Inferior parietal cortex (tissue), 1 donor: ENCODE measurements at regions not wholly inside any gene's neighbourhood (a gene's known extent, or its start where the extent isn't known, plus 50 kb on each side); places are given as distances from the start of the nearest gene placed in this dataset.

Experiments used
- DNase-seq: peaks from one replicate; pipeline ENCODE4 v3.0.0-alpha.2; 2016; ENCODE audit errors: extremely low spot score

DNA sequence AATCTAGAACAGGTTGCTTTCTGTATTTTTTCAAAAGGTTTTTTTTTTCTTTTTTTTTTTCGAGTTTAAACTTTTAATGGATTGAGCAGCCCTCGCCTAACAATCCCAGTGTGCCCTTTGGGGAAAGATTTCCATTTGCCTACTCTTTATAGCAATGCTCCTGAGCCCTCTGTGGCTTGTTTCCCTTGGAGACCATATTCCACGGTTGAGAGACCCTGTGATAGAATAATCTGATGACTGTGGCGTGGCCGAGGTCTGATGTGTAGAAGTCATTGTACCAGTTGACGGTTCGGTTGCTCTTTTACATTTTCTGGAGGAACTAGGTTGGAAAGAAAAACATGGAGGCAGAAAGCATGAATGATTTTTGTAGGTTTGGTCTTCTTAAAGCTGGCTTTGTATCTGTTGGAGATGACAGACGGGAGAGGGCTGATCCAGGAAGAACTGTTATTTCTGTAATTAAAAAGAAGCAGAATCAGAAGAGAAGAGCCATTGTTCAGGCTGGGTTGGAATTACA lies 305.7 kb upstream of the NRIP1 start:
- no peak for DNase-seq

DNA sequence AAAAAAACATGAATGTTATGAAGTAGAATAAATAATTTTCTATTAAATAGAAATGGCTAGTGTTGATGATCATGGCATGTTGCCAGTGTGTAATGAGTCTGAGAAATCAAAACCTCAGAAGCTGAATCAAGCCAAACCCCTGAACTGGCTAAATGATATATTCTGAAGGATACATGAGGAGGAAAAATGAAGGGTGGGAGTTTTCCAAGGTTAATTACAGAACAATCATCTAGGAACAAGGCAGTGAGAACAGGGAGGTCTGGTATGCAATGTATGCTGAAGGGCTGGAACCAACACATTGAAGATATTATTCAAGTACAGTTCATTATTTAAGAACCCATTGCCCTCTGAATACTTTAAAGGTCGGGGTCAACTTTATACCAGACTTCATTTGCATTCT lies 309.1 kb upstream of the NRIP1 start:
- DNase-seq = no peak

DNA sequence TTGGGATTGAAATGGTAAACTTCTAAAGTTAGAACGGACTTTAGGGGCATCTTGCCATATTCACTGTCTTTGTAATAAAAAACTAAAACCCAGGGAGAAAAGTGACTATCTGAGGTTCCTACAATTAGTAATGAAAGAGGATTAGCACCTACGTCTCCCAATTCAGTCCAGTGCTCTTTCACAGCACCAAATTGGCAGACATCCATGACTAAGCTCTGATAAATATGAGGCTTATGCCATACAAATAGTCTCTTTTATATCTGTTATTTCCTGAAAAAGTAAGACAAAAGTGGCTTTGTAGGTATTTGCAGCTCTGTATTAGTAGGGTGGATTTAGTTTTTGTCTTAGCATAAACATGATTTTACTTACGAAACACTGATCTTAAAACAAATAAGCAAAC lies 315.0 kb upstream of the NRIP1 start:
- DNase-seq = no peak

DNA sequence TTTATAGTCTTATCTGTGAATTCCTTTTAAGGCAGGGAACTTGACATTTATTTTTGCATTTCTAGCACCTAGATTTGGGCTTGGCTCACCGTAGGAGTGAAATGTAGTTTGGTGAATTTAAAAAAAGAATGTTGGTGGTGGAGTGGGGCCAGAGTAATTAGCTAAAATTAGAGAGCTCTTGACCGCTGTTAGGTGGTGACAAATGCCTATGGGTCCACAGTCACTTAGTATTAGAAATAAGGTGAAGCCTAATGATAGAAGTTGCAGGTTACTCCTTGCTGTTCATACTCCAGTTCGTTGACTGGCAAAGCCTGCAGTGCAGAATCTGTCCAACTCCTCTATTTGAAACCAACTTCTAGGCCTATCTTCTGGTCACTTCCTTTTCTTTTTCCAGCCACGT lies 318.8 kb upstream of the NRIP1 start:
- no peak for DNase-seq

DNA sequence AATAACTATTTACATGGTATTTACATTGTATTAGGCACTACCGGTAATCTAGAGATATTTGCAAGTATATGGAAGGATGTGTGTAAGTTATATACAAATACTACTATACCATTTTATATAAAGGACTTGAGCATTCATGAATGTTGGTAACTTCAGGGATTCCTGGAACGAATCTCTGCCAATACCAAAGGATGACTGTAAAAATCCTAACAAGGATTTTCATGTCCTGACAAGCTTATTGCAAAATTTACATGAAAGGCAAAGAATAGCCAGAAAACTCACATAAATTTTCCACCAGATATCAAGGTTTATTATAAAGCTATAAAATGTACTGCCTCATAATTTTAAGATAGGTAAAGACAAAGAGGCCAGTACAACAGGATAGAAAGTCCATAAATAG lies 325.2 kb upstream of the NRIP1 start:
- DNase-seq = no peak

DNA sequence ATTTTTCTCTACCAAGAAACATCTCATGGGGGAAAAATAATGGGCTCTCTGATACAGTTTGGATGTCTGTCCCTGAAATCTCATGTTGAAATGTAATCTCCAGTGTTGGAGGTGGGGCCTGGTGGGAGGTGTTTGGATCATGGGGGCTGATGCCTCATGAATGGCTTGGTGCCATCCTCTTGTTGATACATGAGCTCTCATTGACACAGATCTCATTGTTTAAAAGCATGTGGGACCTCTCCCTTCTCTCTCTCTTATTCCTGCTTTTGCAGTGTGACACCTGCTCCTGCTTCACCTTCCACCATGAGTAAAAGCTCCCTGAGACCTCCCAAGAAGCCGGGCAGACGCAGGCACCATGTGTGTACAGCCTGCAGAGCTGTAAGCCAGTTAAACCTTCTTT lies 332.5 kb upstream of the NRIP1 start:
- DNase-seq = no peak

DNA sequence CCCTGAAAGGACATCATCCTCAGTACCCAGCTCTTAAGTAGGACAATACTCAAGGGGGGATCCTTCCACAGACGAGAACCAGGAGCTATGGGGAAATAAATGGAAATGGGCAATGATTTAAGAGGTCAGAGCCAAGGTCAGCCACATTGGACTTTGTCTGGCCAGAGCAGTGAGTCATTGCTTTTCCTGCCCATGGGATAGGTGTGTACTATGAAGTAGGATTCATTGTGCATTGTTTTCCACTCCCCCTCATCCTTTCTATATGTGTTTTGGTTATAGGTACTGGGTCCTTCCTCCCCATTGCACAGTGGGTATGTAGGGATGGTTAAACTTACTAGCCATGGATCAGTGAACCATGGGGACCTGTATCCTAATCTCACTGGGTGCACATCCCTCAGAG lies 328.9 kb upstream of the USP25 start:
- no peak for DNase-seq

DNA sequence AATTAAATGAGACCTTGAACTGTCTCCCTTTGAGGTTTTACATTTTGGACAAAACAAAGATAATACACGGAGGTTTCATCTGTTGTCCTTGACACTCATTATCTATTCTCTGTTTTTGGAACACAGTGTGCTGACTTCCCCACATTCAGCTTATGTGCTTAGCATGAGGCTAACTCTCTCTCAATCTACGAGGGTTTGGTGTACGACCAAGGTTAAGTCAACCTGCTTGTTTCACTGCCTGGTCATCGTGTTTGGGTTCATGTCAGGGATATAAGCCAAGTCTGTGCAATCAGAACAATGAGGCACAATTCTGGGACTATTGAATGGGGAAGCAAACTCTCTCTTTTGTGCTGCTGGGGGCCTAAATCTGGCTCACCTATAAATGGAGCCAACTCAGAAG lies 328.5 kb upstream of the USP25 start:
- no peak for DNase-seq

DNA sequence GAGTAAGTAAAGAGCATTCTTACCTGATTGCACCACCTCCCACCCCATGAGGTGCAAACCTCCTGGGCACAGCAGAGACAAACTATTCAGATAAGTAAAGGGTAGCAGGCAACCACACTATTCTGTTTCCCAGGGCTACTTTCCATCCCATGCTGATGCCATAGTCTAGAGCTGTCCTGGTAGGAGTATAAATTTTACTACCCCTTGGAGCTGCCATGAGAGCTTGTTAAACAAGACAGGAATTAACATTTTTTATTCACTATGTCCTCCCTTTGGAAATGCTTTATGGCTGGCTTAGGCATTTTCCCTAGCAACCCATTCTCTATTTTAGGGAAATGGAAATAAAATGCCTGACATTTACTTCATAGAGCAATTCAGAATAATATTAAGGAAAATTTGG lies 324.6 kb upstream of the USP25 start:
- no peak for DNase-seq

DNA sequence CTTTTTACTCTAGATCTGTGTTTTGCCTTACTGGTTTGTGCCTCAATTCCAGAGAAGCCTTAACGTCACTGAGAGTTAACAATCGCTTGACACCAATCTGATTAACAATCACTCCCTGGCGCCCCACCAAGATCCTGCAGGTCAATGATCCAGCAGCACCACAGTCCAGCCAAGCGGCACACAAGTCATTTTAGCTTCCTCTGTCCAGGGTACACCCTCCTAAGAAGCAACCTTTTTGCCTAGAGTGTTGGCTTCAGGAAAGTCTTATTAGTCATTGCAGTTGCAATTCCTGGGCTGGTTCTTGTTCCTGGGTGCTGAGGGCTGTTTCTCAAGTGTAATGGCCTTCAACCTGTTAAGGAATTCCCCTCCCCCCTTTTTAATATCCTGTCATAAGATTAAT lies 323.0 kb upstream of the USP25 start:
- DNase-seq = no peak

DNA sequence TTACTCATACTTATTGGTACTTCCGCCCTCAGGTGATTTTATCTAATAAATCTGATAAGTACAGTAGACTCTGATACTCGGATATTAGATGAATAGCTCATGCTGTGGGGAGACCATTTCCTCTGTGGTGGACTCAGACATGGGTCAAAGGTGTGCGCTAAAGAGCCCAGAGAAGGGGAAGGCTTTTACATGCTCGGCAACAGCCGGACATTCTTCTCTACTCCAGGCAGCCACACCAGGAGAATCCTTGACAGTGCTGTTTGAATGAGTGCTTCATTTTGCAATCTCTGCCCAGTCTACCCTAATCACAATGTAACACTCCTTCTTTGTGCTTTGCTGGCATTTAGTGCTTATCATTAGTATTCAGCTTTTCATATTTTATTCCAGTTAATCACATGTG lies 322.2 kb upstream of the USP25 start:
- DNase-seq = no peak

DNA sequence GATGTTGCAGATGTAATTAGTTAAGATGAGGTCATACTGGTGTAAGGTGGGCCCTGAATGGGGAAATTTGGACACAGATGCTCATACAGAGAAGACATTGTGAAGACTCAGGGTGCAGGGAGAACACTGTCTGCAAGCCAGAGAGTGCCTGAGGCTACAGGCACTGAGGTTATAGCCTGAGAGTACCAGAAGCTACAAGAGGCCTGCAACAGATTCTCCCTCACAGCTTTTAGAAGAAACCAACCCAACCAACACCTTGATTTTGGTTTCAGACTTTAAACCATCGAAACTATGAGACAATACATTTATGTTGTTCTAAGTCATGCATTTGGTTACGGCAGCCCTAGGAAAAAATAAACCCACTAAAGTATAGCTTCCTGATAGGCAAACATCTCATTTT lies 321.7 kb upstream of the USP25 start:
- no peak for DNase-seq

DNA sequence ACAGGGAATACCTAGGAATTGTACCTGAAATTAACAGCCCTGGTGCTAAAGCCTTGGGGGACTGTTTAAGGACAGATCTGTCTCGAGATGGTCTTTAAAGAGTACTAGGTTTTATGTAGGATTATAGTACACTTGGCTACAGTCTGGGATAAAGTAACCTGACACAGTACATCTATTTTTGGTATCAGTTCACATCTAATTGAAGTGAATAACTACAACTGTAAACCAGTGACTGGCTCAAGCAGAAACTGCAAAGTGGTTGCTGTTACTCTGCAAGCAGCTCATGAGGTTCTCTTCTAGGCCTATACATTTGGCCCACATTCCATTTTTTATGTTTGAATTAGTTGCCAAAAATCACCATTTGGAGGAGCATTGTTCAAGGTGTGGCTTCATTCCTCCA lies 320.8 kb upstream of the USP25 start:
- DNase-seq = no peak

DNA sequence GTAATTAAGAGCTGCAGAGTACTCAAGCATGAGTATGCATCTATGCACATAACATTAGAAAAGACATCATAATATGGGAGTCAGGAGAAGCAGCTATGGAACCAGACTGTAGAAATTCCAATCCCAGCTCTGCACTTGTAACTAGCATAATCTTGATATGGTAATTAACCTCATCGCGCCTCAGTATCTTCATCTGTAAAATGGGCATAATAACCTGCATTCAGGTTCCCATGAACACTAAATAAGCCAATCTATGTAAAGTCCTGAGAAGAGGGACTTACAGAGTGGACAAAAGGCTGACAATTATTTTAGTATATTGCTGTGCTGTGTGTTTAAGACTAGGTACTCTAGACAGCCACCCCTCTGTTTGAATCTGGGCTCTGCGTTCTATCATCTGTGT lies 318.9 kb upstream of the USP25 start:
- DNase-seq = no peak

DNA sequence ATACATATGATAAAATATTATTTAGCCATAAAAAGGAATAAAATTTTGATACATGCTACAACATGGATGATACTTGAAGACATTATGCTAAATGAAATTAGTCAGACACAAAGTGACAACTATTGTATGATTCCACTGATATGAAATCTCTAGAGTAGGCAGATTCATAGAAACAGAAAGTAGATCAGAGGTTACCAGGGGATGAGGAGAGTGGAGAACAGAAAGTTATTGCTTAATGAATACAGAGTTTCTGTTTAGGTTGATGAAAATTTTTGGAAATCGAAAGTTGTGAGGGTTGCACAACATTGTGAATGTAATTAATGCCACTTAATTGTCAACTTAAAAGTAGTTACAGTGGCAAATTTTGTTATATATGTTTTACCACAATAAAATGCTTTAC lies 315.7 kb upstream of the USP25 start:
- DNase-seq = no peak

DNA sequence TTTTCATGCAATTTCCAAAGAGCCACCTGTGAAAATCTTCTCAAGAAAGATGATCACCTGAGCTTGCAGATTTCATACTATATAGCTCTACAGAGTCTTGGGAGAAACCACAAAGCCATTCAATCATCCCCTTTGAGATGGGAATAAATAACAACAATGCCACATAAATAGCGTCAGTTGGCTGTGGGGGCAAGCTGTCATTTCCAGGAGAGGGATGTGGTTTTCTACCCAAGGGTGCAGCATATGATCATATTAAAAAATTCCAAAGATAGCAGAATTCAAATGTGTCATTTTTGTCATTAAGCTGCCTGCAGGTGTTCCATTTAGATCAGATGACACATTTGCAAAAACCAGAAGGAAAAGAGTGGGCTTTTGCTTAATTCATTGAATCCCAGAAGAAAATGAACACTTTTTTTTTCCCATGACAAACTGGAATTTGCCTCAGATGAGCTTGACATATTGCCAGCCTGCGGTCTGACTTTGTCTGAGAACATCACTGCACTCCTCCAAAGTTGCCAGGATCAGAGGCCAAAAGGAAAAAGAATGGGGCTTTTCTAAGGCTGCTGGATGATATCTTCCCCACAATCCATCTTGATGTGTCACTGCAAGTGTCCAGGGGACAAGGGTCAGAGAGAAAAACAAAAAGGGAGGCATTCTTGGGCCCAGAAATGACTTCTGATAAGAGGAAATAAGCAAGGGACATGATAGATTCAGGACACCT lies 314.1 kb upstream of the USP25 start:
- no peak for DNase-seq

DNA sequence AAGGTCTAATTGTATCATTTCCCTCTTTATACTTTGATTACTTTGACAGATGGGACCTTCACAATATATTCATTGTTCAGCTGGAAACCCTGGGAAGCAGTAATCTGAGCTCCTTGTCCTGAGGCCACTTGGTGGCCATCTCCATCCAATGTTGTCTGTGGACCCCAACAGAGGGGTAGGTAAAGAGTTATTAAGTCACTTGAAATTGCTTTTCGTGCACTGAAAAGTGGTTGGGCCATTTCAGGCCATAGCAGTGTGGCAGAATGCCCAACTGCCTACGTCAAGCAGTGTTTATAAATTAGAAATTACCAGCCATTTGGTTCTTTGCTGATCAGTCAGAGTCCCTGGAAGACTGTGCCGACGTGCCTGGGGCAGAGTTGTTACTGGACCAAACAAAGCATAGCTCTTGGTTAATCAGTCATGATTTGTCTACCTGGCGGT lies 308.3 kb upstream of the USP25 start:
- no peak for DNase-seq

DNA sequence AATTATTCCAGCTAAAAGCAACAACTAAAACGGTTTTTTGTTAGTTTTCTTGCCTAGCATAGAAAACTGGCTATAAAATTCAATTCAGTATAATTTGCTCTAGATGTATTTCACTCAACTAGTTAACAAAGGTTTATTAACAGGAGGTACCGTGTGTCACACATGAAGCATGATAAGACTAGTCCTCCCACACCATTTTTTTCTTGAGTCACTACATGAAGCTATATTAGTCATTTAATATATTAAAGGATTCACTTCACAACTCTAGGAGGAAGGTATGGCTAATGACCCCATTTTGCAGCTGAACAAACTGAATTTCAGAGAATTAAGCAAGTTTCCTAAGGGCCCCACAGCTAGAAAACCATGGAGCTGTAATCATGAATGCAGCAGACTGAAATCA lies 307.8 kb upstream of the USP25 start:
- DNase-seq = no peak

DNA sequence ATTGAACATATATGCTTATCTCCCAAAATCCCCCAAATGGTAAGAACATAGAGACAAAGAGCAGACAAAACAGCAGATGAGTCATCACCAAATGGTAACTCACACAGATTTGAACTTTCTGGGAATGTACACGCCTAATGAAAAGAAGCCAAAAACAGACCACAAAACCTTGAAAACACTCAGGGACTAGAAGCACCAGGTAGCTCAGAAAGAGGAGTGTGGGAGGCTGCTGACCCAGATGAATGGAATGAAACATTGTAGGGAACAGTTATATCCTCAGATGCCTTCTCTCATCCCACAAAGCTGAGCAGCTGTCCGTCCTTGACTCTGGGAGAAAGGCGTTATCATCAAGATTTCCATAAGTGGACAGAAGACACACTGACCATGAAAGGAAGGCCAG lies 307.0 kb upstream of the USP25 start:
- DNase-seq = no peak

DNA sequence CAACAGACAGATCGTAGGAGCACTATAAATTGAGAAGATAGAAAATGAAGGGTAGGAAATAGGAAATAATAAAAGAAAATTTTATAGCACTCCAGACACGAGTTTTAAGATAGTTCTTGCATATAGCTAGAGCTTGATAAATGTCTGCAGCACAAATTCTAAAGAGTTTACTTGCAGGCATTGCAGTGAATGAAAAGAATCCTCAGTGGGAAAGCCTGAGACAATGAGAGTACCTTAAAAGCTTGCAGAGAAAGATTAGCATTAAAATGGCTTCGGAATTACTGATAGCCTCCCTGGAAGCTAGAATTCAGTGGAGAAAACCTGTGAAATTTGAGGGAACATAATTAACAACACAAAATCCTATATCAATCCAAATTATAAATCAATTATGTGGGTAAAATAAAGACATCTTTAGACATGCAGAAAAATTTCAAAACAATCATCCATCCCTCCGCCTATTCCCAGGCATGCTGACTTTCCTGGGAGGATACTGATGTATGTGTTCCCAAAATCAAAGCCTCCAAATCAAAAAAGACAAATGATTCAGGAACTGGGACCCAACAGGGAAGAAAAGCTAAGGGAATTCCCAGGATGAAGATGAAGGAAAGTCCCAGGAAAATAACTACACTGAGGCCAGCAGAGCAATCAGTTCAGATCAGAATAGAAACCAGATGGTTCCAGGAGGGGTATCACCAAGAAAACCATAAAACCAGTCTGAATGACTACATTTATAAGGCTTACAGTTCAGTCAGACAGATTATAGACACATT lies 305.9 kb upstream of the USP25 start:
- DNase-seq = no peak

DNA sequence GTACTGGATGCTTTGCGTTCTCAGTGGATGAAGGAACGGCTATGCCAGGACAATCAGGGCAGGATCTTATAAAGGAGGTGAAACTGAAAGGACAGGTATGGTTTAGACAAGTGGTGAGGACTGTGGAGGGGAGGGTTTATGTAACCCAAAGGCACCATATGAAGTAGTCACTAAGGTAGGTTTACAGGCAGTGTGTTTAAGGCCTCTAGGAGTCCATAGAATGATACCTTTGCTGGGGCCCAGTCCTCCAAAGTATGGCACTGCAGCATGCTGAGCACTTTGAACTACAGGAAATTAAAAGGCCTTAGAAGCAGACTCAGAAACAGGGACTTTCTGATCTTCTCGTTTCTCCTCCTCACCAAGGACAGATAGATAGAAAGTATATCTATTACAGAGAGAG lies 304.7 kb upstream of the USP25 start:
- DNase-seq = no peak

DNA sequence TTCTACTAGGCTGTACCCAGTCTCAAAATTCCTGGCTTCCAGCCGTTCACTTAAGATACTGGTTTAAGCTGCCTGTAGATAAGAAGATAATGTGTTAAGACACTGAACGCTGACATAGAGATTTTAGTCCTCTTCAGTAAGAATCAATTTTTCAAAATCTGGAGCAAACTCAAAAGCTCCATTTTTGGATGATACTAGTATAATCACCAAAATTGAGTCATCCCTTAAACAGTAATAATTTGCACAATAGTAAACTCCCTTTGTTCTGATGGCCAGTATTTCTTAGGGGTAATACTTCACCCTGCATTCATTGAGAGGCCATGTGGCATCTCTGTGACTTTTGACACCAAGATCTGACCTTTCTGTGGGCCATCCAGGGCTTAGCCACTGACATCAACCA lies 299.8 kb upstream of the USP25 start:
- no peak for DNase-seq

DNA sequence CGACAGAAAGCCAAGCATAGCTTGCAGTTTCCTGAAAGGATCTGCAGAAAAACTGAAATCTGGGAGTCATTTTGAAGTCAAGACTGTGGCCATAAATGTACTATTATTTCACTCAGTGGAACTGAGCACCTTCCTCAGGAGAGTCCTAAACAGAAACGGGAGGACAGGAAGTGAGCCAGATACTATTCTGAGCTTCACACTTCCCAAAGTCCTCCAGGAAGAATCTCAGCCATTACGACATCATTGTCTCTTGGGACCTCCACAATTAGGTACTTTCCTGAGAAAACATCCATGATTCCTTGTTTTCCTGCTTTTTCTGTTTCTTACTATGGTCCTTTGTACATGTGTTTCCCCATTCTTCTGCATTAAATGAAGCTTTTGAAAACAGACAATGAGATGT lies 299.2 kb upstream of the USP25 start:
- no peak for DNase-seq
